ENCODE measurements at regions not wholly inside any gene's neighbourhood (a gene's known extent, or its start where the extent isn't known, plus 50 kb on each side); places are given as distances from the start of the nearest gene placed in this dataset.

GRCh38 chr14:86641310-86641709 lies 1111.4 kb downstream of the FLRT2 start:
- H3K27me3 ChIP-seq (ENCODE audit: insufficient read depth, low read length, poor library complexity), result no peaks in the 10 kb centered on the region
- no peaks in the 10 kb centered on the region for H3K36me3 ChIP-seq (ENCODE audit: insufficient read depth, low read length)
- no peak for DNase-seq
- no peak overlapping the region for H3K27ac ChIP-seq (ENCODE audit: low read length)
- H3K9ac ChIP-seq (ENCODE audit: low read depth, low read length), result no peak overlapping the region
- H3K4me3 ChIP-seq (ENCODE audit: low read depth in 1 of 2, low read length in 2 of 2), result no peak overlapping the region
- TF ChIP-seq EZH2 (IDR thresholded peaks at IDR 0.05; ENCODE audit: borderline replicate concordance, low read depth, low read length, severe bottlenecking), result no peak
- TF ChIP-seq, protein P1, sequence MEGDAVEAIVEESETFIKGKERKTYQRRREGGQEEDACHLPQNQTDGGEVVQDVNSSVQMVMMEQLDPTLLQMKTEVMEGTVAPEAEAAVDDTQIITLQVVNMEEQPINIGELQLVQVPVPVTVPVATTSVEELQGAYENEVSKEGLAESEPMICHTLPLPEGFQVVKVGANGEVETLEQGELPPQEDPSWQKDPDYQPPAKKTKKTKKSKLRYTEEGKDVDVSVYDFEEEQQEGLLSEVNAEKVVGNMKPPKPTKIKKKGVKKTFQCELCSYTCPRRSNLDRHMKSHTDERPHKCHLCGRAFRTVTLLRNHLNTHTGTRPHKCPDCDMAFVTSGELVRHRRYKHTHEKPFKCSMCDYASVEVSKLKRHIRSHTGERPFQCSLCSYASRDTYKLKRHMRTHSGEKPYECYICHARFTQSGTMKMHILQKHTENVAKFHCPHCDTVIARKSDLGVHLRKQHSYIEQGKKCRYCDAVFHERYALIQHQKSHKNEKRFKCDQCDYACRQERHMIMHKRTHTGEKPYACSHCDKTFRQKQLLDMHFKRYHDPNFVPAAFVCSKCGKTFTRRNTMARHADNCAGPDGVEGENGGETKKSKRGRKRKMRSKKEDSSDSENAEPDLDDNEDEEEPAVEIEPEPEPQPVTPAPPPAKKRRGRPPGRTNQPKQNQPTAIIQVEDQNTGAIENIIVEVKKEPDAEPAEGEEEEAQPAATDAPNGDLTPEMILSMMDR (IDR thresholded peaks at IDR 0.05; ENCODE audit: borderline replicate concordance, extremely low read depth, low read length, poor library complexity, severe bottlenecking), result no peak
- H4K20me1 ChIP-seq (ENCODE audit: insufficient read depth, low read length), result no peaks in the 10 kb centered on the region
- H2AFZ ChIP-seq (ENCODE audit: low read depth, low read length), result no peak overlapping the region
- H3K79me2 ChIP-seq (ENCODE audit: insufficient read depth, low read length), result no peaks in the 10 kb centered on the region
- no peak for ATAC-seq (ENCODE audit: insufficient read depth, low read depth)
- peaks cover 5% of the 10 kb centered on the region for H3K9me3 ChIP-seq (ENCODE audit: insufficient read depth, low read length, severe bottlenecking)
- no peak overlapping the region for H3K4me2 ChIP-seq (ENCODE audit: insufficient read depth, low read length)
- no peaks in the 10 kb centered on the region for H3K4me1 ChIP-seq (ENCODE audit: insufficient read depth, low read length)

GRCh38 chr14:86640288-86640687 lies 1110.3 kb downstream of the FLRT2 start:
- Histone ChIP-seq H3K9me3 (ENCODE audit: insufficient read depth, low read length, severe bottlenecking) (no peaks in the 10 kb centered on the region), H3K27me3 (ENCODE audit: insufficient read depth, low read length, poor library complexity) (no peaks in the 10 kb centered on the region), H3K9ac (ENCODE audit: low read depth, low read length) (no peak overlapping the region), H3K27ac (ENCODE audit: low read length) (no peak overlapping the region), H3K4me1 (ENCODE audit: insufficient read depth, low read length) (no peaks in the 10 kb centered on the region), H3K36me3 (ENCODE audit: insufficient read depth, low read length) (no peaks in the 10 kb centered on the region), H3K4me2 (ENCODE audit: insufficient read depth, low read length) (no peak overlapping the region), H2AFZ (ENCODE audit: low read depth, low read length) (no peak overlapping the region), H4K20me1 (ENCODE audit: insufficient read depth, low read length) (no peaks in the 10 kb centered on the region), H3K4me3 (ENCODE audit: low read depth in 1 of 2, low read length in 2 of 2) (no peak overlapping the region), H3K79me2 (ENCODE audit: insufficient read depth, low read length) (no peaks in the 10 kb centered on the region)
- ATAC-seq (ENCODE audit: insufficient read depth, low read depth) (no peak), DNase-seq (no peak)
- TF ChIP-seq EZH2 (IDR thresholded peaks at IDR 0.05; ENCODE audit: borderline replicate concordance, low read depth, low read length, severe bottlenecking), result no peak
- TF ChIP-seq, protein P1 (IDR thresholded peaks at IDR 0.05; ENCODE audit: borderline replicate concordance, extremely low read depth, low read length, poor library complexity, severe bottlenecking), result no peak

DNA sequence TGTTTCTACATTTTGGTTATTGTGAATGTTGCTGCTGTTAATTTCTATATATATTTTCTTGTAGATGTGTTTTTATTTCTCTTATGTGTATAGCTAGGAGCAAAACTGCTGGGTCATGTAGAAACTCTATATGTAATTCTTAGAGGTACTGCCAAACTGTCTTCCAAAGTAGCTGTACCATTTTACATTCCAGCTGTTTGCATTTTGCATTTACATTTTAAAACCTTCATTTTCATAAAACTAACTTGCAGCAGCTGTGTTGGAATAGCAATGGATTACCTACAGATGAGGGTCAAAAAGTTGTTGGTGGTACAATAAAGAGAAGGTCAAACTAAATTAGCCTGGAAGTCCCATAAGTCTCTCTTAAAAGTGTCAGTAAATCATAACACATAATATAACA lies 1109.7 kb downstream of the FLRT2 start:
- Histone ChIP-seq H3K79me2 (ENCODE audit: insufficient read depth, low read length) (no peaks in the 10 kb centered on the region), H3K9me3 (ENCODE audit: insufficient read depth, low read length, severe bottlenecking) (no peaks in the 10 kb centered on the region), H3K27me3 (ENCODE audit: insufficient read depth, low read length, poor library complexity) (no peaks in the 10 kb centered on the region), H3K4me1 (ENCODE audit: insufficient read depth, low read length) (no peaks in the 10 kb centered on the region), H3K9ac (ENCODE audit: low read depth, low read length) (no peak overlapping the region), H3K4me3 (ENCODE audit: low read depth in 1 of 2, low read length in 2 of 2) (no peak overlapping the region), H2AFZ (ENCODE audit: low read depth, low read length) (no peak overlapping the region), H3K4me2 (ENCODE audit: insufficient read depth, low read length) (no peak overlapping the region), H3K36me3 (ENCODE audit: insufficient read depth, low read length) (no peaks in the 10 kb centered on the region), H4K20me1 (ENCODE audit: insufficient read depth, low read length) (no peaks in the 10 kb centered on the region), H3K27ac (ENCODE audit: low read length) (no peak overlapping the region)
- ATAC-seq (ENCODE audit: insufficient read depth, low read depth) (no peak), DNase-seq (no peak)
- TF ChIP-seq, protein P1 (IDR thresholded peaks at IDR 0.05; ENCODE audit: borderline replicate concordance, extremely low read depth, low read length, poor library complexity, severe bottlenecking), result no peak
- no peak for TF ChIP-seq EZH2 (IDR thresholded peaks at IDR 0.05; ENCODE audit: borderline replicate concordance, low read depth, low read length, severe bottlenecking)

GRCh38 chr14:86639146-86639545 lies 1109.2 kb downstream of the FLRT2 start:
- no peaks in the 10 kb centered on the region for H3K9me3 ChIP-seq (ENCODE audit: insufficient read depth, low read length, severe bottlenecking)
- no peaks in the 10 kb centered on the region for H3K36me3 ChIP-seq (ENCODE audit: insufficient read depth, low read length)
- no peaks in the 10 kb centered on the region for H4K20me1 ChIP-seq (ENCODE audit: insufficient read depth, low read length)
- no peak overlapping the region for H3K27ac ChIP-seq (ENCODE audit: low read length)
- no peak overlapping the region for H3K9ac ChIP-seq (ENCODE audit: low read depth, low read length)
- no peaks in the 10 kb centered on the region for H3K27me3 ChIP-seq (ENCODE audit: insufficient read depth, low read length, poor library complexity)
- no peak overlapping the region for H3K4me3 ChIP-seq (ENCODE audit: low read depth in 1 of 2, low read length in 2 of 2)
- ATAC-seq (ENCODE audit: insufficient read depth, low read depth), result no peak
- no peak for DNase-seq
- TF ChIP-seq EZH2 (IDR thresholded peaks at IDR 0.05; ENCODE audit: borderline replicate concordance, low read depth, low read length, severe bottlenecking), result no peak
- TF ChIP-seq, protein P1 (IDR thresholded peaks at IDR 0.05; ENCODE audit: borderline replicate concordance, extremely low read depth, low read length, poor library complexity, severe bottlenecking), result no peak
- no peaks in the 10 kb centered on the region for H3K79me2 ChIP-seq (ENCODE audit: insufficient read depth, low read length)
- H3K4me1 ChIP-seq (ENCODE audit: insufficient read depth, low read length), result no peaks in the 10 kb centered on the region
- no peak overlapping the region for H2AFZ ChIP-seq (ENCODE audit: low read depth, low read length)
- H3K4me2 ChIP-seq (ENCODE audit: insufficient read depth, low read length), result no peak overlapping the region
